ENCODE measurements at regions not wholly inside any gene's neighbourhood (a gene's known extent, or its start where the extent isn't known, plus 50 kb on each side); places are given as distances from the start of the nearest gene placed in this dataset.

DNA sequence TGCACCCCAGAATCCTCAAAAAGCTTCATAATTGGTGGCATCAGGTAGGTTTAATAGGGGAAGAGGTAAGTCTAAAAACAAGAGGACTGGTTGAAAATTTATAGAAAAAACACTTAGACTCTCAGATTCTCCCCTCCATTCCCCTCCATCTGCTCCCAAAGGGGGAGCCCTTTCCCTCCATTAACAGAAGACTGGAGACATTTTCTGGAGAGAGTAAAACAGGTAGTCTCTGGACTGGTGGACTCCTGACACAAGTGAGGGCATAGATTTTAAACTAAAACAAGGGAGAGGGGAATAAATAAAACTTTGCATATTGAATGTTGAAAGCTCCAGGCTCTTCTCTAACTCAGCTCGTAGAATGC, 54.0 kb upstream of the IPO9 start:
- no peak for DNase-seq

DNA sequence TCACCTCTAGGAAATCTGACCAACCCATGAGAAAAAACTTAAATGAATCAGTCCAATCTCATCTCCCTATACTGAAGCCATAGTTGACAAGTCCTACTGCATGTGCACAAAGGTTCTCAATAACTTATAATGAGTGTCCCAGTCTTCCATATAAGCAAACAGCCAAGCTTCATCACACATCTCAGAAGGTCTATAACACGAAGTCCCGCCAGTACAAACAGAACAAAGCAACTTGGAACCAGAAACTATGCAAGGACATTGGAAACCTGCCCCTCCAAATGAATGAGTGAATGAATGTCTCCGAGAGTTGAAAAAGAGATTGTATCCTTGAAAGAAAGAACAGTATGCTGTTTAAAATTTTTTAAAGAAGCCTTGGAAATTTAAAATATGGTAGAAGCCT, 53.6 kb upstream of the IPO9 start:
- no peak for DNase-seq

DNA sequence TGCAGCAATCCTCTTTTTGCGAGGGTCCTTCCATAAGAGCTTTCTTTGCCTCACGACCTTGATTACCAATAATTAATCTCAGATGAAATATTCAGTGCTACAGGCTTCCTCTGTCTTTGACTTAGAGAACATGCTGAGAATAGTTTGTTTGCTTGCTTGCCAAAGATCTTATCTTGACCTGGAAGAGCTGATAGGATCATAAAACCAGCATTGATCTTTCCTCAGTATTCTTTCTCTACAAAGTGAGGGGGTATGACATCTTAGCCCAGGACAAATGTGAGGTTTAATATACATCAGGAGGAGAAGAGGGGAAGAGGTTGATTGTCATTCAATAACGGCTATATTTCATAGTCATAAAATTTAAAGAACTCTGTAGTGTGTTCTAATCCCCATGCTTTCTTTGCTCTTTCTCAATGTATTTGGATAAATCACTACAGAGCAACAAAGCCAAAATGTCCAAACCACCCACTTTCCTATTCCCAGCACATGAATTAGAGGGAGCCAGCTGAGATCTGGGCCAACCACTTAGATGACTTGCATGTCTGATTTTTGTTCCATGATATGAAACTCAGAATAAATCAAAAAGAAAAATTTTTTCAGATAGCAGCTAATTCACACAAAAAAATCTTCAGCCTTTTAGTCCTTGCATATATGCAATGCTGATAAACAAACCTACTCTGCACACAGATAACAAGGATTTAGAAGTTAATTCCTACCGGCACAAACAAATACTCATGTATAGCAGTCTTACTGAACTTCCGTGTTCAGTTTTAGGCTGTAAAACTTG, 50.5 kb upstream of the IPO9 start:
- DNase-seq: no peak
